Gastrocnemius medialis (tissue), 4 donors: ENCODE measurements at regions not wholly inside any gene's neighbourhood (a gene's known extent, or its start where the extent isn't known, plus 50 kb on each side); places are given as distances from the start of the nearest gene placed in this dataset.

Source experiments
- ATAC-seq, 2 donors: fragments of 150-250 bp; one replicate each; pipeline ENCODE4 v1.9.1; 2016
- DNase-seq, 2 donors: peaks; one replicate each; pipeline ENCODE4 v3.0.0-alpha.2; 2019
- H3K27ac ChIP-seq, 4 donors: fragments of 200-600 bp; sonication (generic); 1 replicate in 1 of 4; 2 replicates in 3 of 4; pipeline ENCODE4 v1.5.1; 2016 to 2018; ENCODE audit warnings: mild to moderate bottlenecking in 2 of 4, moderate library complexity in 1 of 4
- H3K27me3 ChIP-seq, 3 donors: fragments of 200-600 bp; sonication (generic) in 2 of 3; 1 replicate in 1 of 3; 2 replicates in 2 of 3; pipeline versions ENCODE4 v1.5.1 to v1.6.0; 2016 to 2019; ENCODE audit warnings: mild to moderate bottlenecking in 1 of 3, moderate library complexity in 1 of 3
- H3K36me3 ChIP-seq, 2 donors: fragments of 200-600 bp; sonication (generic) in 1 of 2; one replicate each; pipeline ENCODE4 v1.5.1; 2017 to 2018
- H3K4me1 ChIP-seq, 2 donors: fragments of 200-600 bp; sonication (generic) in 1 of 2; one replicate each; pipeline ENCODE4 v1.5.1; 2016 to 2017; ENCODE audit warnings: mild to moderate bottlenecking in 2 of 2
- H3K4me3 ChIP-seq, 4 donors: fragments of 200-600 bp; sonication (generic) in 3 of 4; 1 replicate in 1 of 4; 2 replicates in 3 of 4; pipeline ENCODE4 v1.5.1; 2016 to 2019; ENCODE audit warnings: mild to moderate bottlenecking in 2 of 4
- H3K9me3 ChIP-seq, 3 donors: fragments of 200-600 bp; sonication (generic) in 2 of 3; 1 replicate in 1 of 3; 2 replicates in 2 of 3; pipeline ENCODE4 v1.5.1; 2016 to 2019
- CTCF ChIP-seq, 5 experiments: fragments of 450-650 bp in 3 of 5; fragments of 200-600 bp in 2 of 5; sonication (generic) in 2 of 5; IDR thresholded peaks in 4 of 5; conservative IDR thresholded peaks in 1 of 5; 1 replicate in 4 of 5; 2 replicates in 1 of 5; pipeline ENCODE4 v1.5.1; 2016 to 2019; ENCODE audit warnings: antibody characterized with exemption in 5 of 5, mild to moderate bottlenecking in 3 of 5, moderate library complexity in 3 of 5
- POLR2A ChIP-seq, 2 donors: fragments of 450-650 bp; IDR thresholded peaks; one replicate each; pipeline ENCODE4 v1.6.1; 2017; ENCODE audit warnings: antibody characterized with exemption in 2 of 2, mild to moderate bottlenecking in 2 of 2, moderate library complexity in 2 of 2
- in situ Hi-C, 4 donors: fragments of 200-750 bp; cut with MboI; loops; one replicate each; pipeline versions ENCODE4 v1.15.0 to v1.8.0; 2017; ENCODE audit warnings: low sequenced_read_pairs in 4 of 4
- intact Hi-C: fragments of 100-400 bp; cut with DNase I; formaldehyde crosslinking; loops from one replicate; pipeline ENCODE4 v1.15.1; 2023; ENCODE audit warnings: low total_unique reads

- Histone ChIP-seq H3K36me3 (no peaks in the 10 kb centered on the region), H3K9me3 (no peaks in the 10 kb centered on the region), H3K27me3 (no peaks in the 10 kb centered on the region), H3K4me3 (no peak overlapping the region), H3K4me1 (no peaks in the 10 kb centered on the region), H3K27ac (no peak overlapping the region)
- DNase-seq (no peak), ATAC-seq (no peak)
- intact Hi-C loops (no loop called here), in situ Hi-C loops (no loop called here)
- TF ChIP-seq POLR2A (IDR thresholded peaks at IDR 0.05), result no peak
Measured at GRCh38 chr10:113279262-113279661, 273.6 kb upstream of the HABP2 start.

GRCh38 chr10:113282564-113282963 is 270.3 kb upstream of the HABP2 start:
- TF ChIP-seq CTCF (IDR thresholded peaks at IDR 0.05 in 4 of 5, conservative IDR thresholded peaks at IDR 0.05 in 1 of 5), result no peak
- no peak for TF ChIP-seq POLR2A (IDR thresholded peaks at IDR 0.05)
- H3K9me3 ChIP-seq, result no peaks in the 10 kb centered on the region
- DNase-seq, result no peak
- H3K4me3 ChIP-seq, result no peak overlapping the region
- no peaks in the 10 kb centered on the region for H3K4me1 ChIP-seq
- no peak for ATAC-seq
- intact Hi-C loops, result no loop called here
- in situ Hi-C loops, result no loop called here
- no peaks in the 10 kb centered on the region for H3K27me3 ChIP-seq
- H3K27ac ChIP-seq, result no peak overlapping the region
- H3K36me3 ChIP-seq, result no peaks in the 10 kb centered on the region

- ATAC-seq (no peak), DNase-seq (no peak)
- Histone ChIP-seq H3K4me1 (no peaks in the 10 kb centered on the region), H3K4me3 (no peak overlapping the region), H3K36me3 (no peaks in the 10 kb centered on the region), H3K27me3 (no peaks in the 10 kb centered on the region), H3K9me3 (no peaks in the 10 kb centered on the region), H3K27ac (no peak overlapping the region)
- in situ Hi-C loops (no loop called here), intact Hi-C loops (no loop called here)
- TF ChIP-seq POLR2A (IDR thresholded peaks at IDR 0.05) (no peak), CTCF (IDR thresholded peaks at IDR 0.05 in 4 of 5, conservative IDR thresholded peaks at IDR 0.05 in 1 of 5) (no peak)
Measured at GRCh38 chr10:113283189-113283588, 269.7 kb upstream of the HABP2 start.

GRCh38 chr10:113284635-113285034 is 268.2 kb upstream of the HABP2 start:
- Histone ChIP-seq H3K27ac (no peak overlapping the region), H3K36me3 (no peaks in the 10 kb centered on the region), H3K9me3 (no peaks in the 10 kb centered on the region), H3K4me1 (no peaks in the 10 kb centered on the region), H3K4me3 (no peak overlapping the region), H3K27me3 (no peaks in the 10 kb centered on the region)
- DNase-seq (no peak), ATAC-seq (no peak)
- intact Hi-C loops (no loop called here), in situ Hi-C loops (no loop called here)
- no peak for TF ChIP-seq CTCF (IDR thresholded peaks at IDR 0.05 in 4 of 5, conservative IDR thresholded peaks at IDR 0.05 in 1 of 5)
- no peak for TF ChIP-seq POLR2A (IDR thresholded peaks at IDR 0.05)

GRCh38 chr10:113285305-113285704 is 267.5 kb upstream of the HABP2 start:
- Histone ChIP-seq H3K4me3 (no peak overlapping the region), H3K36me3 (no peaks in the 10 kb centered on the region), H3K4me1 (no peaks in the 10 kb centered on the region), H3K27me3 (no peaks in the 10 kb centered on the region), H3K9me3 (no peaks in the 10 kb centered on the region), H3K27ac (no peak overlapping the region)
- intact Hi-C loops, result no loop called here
- no peak for DNase-seq
- in situ Hi-C loops, result no loop called here
- ATAC-seq, result peak in 1 of 2 donors; percentile 47
- no peak for TF ChIP-seq CTCF (IDR thresholded peaks at IDR 0.05 in 4 of 5, conservative IDR thresholded peaks at IDR 0.05 in 1 of 5)
